Epithelial cell of esophagus (primary cell): ENCODE measurements at regions not wholly inside any gene's neighbourhood (a gene's known extent, or its start where the extent isn't known, plus 50 kb on each side); places are given as distances from the start of the nearest gene placed in this dataset.
A peak's percentile ranks its signal among the peaks of the same experiment; 100 is the strongest.

Experiments
- DNase-seq: peaks from one replicate; pipeline ENCODE4 v3.0.0; 2010; ENCODE audit warnings: low read depth
- H3K4me3 ChIP-seq: 2 replicates; pipeline ENCODE4 v1.5.1; 2011; ENCODE audit warnings: mild to moderate bottlenecking, low read length, control low read depth
- CTCF ChIP-seq: IDR thresholded peaks from 2 replicates; pipeline ENCODE4 v1.5.1; 2011; ENCODE audit warnings: low read depth, mild to moderate bottlenecking, low read length, control low read depth, inconsistent platforms; ENCODE audit not compliant: insufficient read depth; ENCODE audit errors: missing control alignments

DNA sequence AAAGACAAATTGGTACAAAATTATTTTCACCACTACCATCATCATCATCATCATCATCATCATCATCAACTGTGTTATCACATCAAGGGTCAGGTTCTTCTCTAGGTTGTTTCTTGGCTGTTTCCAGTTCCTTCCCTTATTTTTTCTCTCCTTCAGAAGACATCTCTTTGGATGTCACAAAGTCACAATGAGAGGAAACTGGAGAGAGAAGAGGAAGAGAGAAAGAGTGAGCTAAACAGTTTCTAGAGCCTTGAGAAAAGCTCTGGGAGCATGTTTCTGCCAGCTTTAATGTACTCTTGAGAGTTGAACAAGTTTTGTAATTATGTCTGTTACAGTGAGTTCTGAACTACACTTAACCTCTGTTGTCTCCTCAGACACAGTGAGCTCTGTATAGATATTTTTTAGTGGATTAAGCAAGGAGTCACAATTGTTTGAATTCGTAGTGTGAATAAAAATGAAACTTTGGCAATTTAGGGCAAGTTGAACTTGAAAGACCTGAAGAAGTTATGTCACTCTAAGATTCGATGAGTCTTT lies 123.0 kb upstream of the AKIRIN2 start:
- TF ChIP-seq CTCF = no peak

DNA sequence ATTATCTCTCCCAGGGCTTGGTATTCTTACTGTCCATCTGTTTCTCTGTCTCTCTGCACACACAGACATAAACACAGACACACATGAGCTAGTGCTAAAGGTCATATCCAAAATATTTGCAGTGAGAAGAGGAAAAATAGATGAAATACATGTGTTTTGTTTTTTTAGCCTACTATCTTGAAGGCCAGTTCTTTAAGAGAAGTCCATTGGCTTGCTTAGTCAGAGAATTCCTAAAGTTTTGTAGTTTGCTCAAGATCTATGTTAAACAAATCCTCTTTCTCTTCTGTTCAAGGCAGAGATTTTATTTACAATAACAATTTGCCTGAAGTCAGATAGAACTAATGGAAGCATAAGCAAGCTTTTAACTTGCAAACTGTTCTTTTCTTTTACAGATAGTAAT lies 120.0 kb upstream of the AKIRIN2 start:
- no peak overlapping the region for H3K4me3 ChIP-seq
- DNase-seq = no peak
- TF ChIP-seq CTCF = no peak

More for the DNA sequence above, 123.0 kb upstream of the AKIRIN2 start:
- DNase-seq = no peak
- H3K4me3 ChIP-seq = no peak overlapping the region

- TF ChIP-seq CTCF = no peak
- no peak for DNase-seq
- H3K4me3 ChIP-seq = no peak overlapping the region
These were observed 118.4 kb upstream of the AKIRIN2 start for GRCh38 chr6:87820343-87820984.

DNA sequence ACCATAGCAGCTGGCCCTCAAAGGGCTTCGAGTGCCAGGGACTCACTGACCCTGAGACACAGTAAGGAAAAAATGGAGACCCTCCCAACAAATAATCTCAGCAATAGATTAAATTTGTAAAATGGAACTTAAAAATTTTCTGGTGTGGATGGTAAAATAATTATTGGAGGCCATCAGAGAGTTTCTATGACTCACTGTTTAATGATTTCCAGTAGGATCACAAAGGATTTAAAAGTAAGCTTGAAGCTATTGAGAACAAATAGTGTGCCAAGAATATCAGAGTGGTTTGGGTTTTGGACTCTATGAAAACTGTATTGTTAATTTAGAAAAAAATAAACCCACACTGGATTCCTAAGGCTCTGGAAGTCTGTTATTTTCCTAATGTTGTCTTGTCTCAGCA lies 115.2 kb upstream of the AKIRIN2 start:
- no peak for DNase-seq
- no peak overlapping the region for H3K4me3 ChIP-seq
- no peak for TF ChIP-seq CTCF

DNA sequence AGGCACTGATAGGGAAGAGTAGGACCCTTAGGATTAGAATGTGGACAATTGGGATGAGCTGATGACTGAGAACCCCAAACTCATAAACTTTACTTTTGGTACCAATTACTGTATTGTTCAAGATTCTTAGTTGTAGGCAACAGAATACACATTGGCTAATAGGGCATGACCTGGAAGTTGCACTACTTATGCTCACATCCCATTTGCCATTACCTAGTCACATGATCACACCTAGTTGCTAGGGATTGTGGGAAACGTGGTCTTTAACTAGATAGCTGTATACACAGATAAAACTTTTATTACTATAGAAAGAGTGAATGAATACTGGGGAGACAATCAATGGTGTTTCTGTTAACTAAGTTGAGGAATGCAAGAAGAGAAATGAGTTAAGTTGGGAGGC lies 113.4 kb upstream of the AKIRIN2 start:
- no peak for TF ChIP-seq CTCF
- H3K4me3 ChIP-seq = no peak overlapping the region

GRCh38 chr6:87808005-87808757 lies 106.1 kb upstream of the AKIRIN2 start:
- no peak overlapping the region for H3K4me3 ChIP-seq
- no peak for TF ChIP-seq CTCF
- peak; percentile 94 for DNase-seq

More for the DNA sequence above, 113.4 kb upstream of the AKIRIN2 start:
- DNase-seq = no peak
